ENCODE measurements at regions not wholly inside any gene's neighbourhood (a gene's known extent, or its start where the extent isn't known, plus 50 kb on each side); places are given as distances from the start of the nearest gene placed in this dataset.

GRCh38 chr16:26547681-26548080 lies 519.0 kb upstream of the C16orf82 start:
- no peak for TF ChIP-seq CTCF (IDR thresholded peaks at IDR 0.05; ENCODE audit: low read depth, low read length)
- H3K4me3 ChIP-seq (ENCODE audit: low read depth, low read length) = no peak overlapping the region
- no peaks in the 10 kb centered on the region for H3K36me3 ChIP-seq
- peaks cover under 1% of the 10 kb centered on the region for H3K9me3 ChIP-seq (ENCODE audit: severe bottlenecking)
- peaks cover 15% of the 10 kb centered on the region for H3K27me3 ChIP-seq (ENCODE audit: insufficient read depth, low read depth, severe bottlenecking)
- no peak for DNase-seq
- H3K27ac ChIP-seq = no peak overlapping the region

GRCh38 chr16:26550111-26550610 lies 516.6 kb upstream of the C16orf82 start:
- no peak overlapping the region for H3K27ac ChIP-seq
- H3K27me3 ChIP-seq (ENCODE audit: insufficient read depth, low read depth, severe bottlenecking) = peaks cover 15% of the 10 kb centered on the region
- no peak overlapping the region for H3K4me3 ChIP-seq (ENCODE audit: low read depth, low read length)
- no peak for DNase-seq
- TF ChIP-seq CTCF (IDR thresholded peaks at IDR 0.05; ENCODE audit: low read depth, low read length) = no peak
- no peaks in the 10 kb centered on the region for H3K36me3 ChIP-seq
- H3K9me3 ChIP-seq (ENCODE audit: severe bottlenecking) = no peaks in the 10 kb centered on the region

DNA sequence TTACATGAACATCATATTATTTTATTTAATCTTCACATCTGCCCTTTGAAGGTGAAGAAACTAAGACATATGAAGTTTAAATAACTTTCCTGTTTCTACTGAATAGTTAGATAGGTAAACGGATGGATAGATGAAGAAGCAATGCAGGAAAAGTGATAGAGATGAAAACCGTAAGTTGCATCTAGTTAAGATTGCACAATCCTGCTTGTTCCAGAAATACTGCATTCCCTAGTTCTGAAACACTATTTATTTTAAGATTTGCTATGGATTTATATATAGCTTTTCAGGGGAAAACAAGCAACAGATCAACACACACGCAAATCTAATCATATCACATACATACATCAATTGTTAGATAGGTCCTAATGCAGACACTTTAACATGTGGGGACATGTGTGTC lies 512.7 kb upstream of the C16orf82 start:
- Histone ChIP-seq H3K9me3 (ENCODE audit: severe bottlenecking) (no peaks in the 10 kb centered on the region), H3K4me3 (ENCODE audit: low read depth, low read length) (no peak overlapping the region), H3K27ac (no peak overlapping the region), H3K36me3 (no peaks in the 10 kb centered on the region), H3K27me3 (ENCODE audit: insufficient read depth, low read depth, severe bottlenecking) (peaks cover 5% of the 10 kb centered on the region)
- no peak for TF ChIP-seq CTCF (IDR thresholded peaks at IDR 0.05; ENCODE audit: low read depth, low read length)
- no peak for DNase-seq

- no peaks in the 10 kb centered on the region for H3K9me3 ChIP-seq (ENCODE audit: severe bottlenecking)
- no peak overlapping the region for H3K4me3 ChIP-seq (ENCODE audit: low read depth, low read length)
- H3K27ac ChIP-seq = no peak overlapping the region
- no peak for TF ChIP-seq CTCF (IDR thresholded peaks at IDR 0.05; ENCODE audit: low read depth, low read length)
- DNase-seq = no peak
- H3K27me3 ChIP-seq (ENCODE audit: insufficient read depth, low read depth, severe bottlenecking) = no peaks in the 10 kb centered on the region
- no peaks in the 10 kb centered on the region for H3K36me3 ChIP-seq
These were observed 505.4 kb upstream of the C16orf82 start for GRCh38 chr16:26561303-26561702.

DNA sequence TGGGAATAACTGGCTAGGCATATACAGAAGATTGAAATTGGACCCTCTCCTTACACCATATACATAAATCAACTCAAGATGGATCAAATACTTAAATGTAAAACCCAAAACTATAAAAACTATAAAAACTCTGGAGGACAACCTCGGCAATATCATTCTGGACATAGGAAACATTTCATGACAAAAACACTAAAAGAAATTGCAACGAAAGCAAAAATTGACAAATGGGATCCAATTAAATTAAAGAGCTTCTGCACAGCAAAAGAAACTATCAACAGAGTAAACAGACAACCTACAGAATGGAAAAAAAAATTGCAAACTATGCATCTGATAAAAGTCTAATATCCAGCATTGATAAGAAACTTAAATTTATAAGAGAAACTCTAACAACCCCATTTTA lies 503.7 kb upstream of the C16orf82 start:
- TF ChIP-seq CTCF (IDR thresholded peaks at IDR 0.05; ENCODE audit: low read depth, low read length) = no peak
- H3K36me3 ChIP-seq = no peaks in the 10 kb centered on the region
- no peaks in the 10 kb centered on the region for H3K27me3 ChIP-seq (ENCODE audit: insufficient read depth, low read depth, severe bottlenecking)
- H3K27ac ChIP-seq = no peak overlapping the region
- no peak overlapping the region for H3K4me3 ChIP-seq (ENCODE audit: low read depth, low read length)
- DNase-seq = no peak
- H3K9me3 ChIP-seq (ENCODE audit: severe bottlenecking) = no peaks in the 10 kb centered on the region

DNA sequence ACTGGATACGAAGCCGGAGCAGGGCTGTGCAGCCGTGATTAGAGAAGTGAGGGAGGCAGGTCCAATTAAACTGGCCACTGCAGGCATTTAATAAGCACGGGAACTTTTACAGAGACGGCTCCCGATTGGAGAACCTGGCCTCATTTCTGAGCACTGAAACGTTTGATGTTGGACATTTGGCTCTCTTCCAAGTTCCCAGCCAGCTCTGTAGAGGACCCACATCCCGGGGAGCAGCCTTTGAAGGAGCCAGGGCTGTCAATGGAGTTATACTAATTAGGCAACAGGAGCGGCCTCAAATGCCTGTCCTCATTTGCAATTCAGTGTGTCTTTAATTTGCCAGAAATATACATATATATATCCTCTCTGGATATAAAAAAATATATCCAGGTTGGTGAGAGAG lies 499.4 kb upstream of the C16orf82 start:
- H3K4me3 ChIP-seq (ENCODE audit: low read depth, low read length) = no peak overlapping the region
- no peak for TF ChIP-seq CTCF (IDR thresholded peaks at IDR 0.05; ENCODE audit: low read depth, low read length)
- H3K27me3 ChIP-seq (ENCODE audit: insufficient read depth, low read depth, severe bottlenecking) = no peaks in the 10 kb centered on the region
- no peak for DNase-seq
- H3K27ac ChIP-seq = no peak overlapping the region
- H3K9me3 ChIP-seq (ENCODE audit: severe bottlenecking) = no peaks in the 10 kb centered on the region
- no peaks in the 10 kb centered on the region for H3K36me3 ChIP-seq

Data from WERI-Rb-1 (cell line).